ENCODE measurements at regions not wholly inside any gene's neighbourhood (a gene's known extent, or its start where the extent isn't known, plus 50 kb on each side); places are given as distances from the start of the nearest gene placed in this dataset.

GRCh38 chr5:164617290-164617689 is 1111.9 kb downstream of the MAT2B start:
- in situ Hi-C loops (cut with HindIII; ENCODE audit: extremely low pct_ligation_motif_present, low pct_unique_long_range_greater_than_20kb) = no loop called here
- WGBS (ENCODE audit: low lambda C conversion rate) = under 1% methylated on average over 5 of the region's 5 CpGs
- no peak overlapping the region for H3K9ac ChIP-seq (ENCODE audit: insufficient read depth, low read depth, low read length)

GRCh38 chr5:164627021-164627420 is 1121.6 kb downstream of the MAT2B start:
- no TSS peak for BruUV-seq (replicated peaks)
- H3K9ac ChIP-seq (ENCODE audit: insufficient read depth, low read depth, low read length) = no peak overlapping the region

More at GRCh38 chr5:164617290-164617689, 1111.9 kb downstream of the MAT2B start:
- Histone ChIP-seq H3K27me3 (ENCODE audit: control insufficient read depth in 1 of 2, insufficient read depth in 2 of 2, low read length in 2 of 2) (no peaks in the 10 kb centered on the region; a peak in 1 of 5 replicates), H3K79me2 (ENCODE audit: insufficient read depth, low read length) (no peaks in the 10 kb centered on the region), H3K4me3 (replicated peaks in 1 of 3; ENCODE audit: insufficient read depth in 1 of 3, low read depth in 2 of 3, low read length in 3 of 3) (no peak overlapping the region), H2AFZ (ENCODE audit: low read length) (no peak overlapping the region), H3K4me2 (ENCODE audit: low read depth, low read length) (no peak overlapping the region), H3K36me3 (replicated peaks in 1 of 2; ENCODE audit: control insufficient read depth in 1 of 2, insufficient read depth in 2 of 2, low read length in 2 of 2) (no peaks in the 10 kb centered on the region), H3K9me3 (ENCODE audit: low read length) (peaks cover 13% of the 10 kb centered on the region; the same call in 1 of the 2 replicates), H3K4me1 (ENCODE audit: insufficient read depth, low read length) (no peaks in the 10 kb centered on the region), H4K20me1 (ENCODE audit: insufficient read depth, low read length) (no peaks in the 10 kb centered on the region), H3K27ac (ENCODE audit: extremely low read length, insufficient read depth, low read length) (no peak overlapping the region)
- POLR2A ChIA-PET = no interaction called here
- no peak for FAIRE-seq
- no peak for DNase-seq (ENCODE audit: low spot score)
- no peak for ATAC-seq
- CTCF ChIA-PET (ENCODE audit: low intra/inter-chr PET ratio, low total read pairs) = no interaction called here
- no TSS peak for BruUV-seq (replicated peaks)
- TF ChIP-seq MZF1 (CRISPR knock-in tag; IDR thresholded peaks at IDR 0.05; ENCODE audit: borderline replicate concordance) (no peak), NFRKB (IDR thresholded peaks at IDR 0.05) (no peak), ATRX (CRISPR knock-in tag; IDR thresholded peaks at IDR 0.05; ENCODE audit: borderline replicate concordance) (no peak)
- intact Hi-C loops (cut with micrococcal nuclease; ENCODE audit: unreplicated experiment) = no loop called here

More at GRCh38 chr5:164627021-164627420, 1121.6 kb downstream of the MAT2B start:
- intact Hi-C loops (cut with micrococcal nuclease; ENCODE audit: unreplicated experiment) = no loop called here
- DNase-seq (ENCODE audit: low spot score) (no peak), ATAC-seq (no peak), FAIRE-seq (no peak)
- Histone ChIP-seq H3K4me1 (ENCODE audit: insufficient read depth, low read length) (no peaks in the 10 kb centered on the region), H2AFZ (ENCODE audit: low read length) (no peak overlapping the region), H3K4me3 (replicated peaks in 1 of 3; ENCODE audit: insufficient read depth in 1 of 3, low read depth in 2 of 3, low read length in 3 of 3) (no peak overlapping the region), H3K9me3 (ENCODE audit: low read length) (peaks cover 20% of the 10 kb centered on the region), H4K20me1 (ENCODE audit: insufficient read depth, low read length) (no peaks in the 10 kb centered on the region), H3K79me2 (ENCODE audit: insufficient read depth, low read length) (no peaks in the 10 kb centered on the region), H3K27me3 (ENCODE audit: control insufficient read depth in 1 of 2, insufficient read depth in 2 of 2, low read length in 2 of 2) (no peaks in the 10 kb centered on the region), H3K4me2 (ENCODE audit: low read depth, low read length) (no peak overlapping the region), H3K36me3 (replicated peaks in 1 of 2; ENCODE audit: control insufficient read depth in 1 of 2, insufficient read depth in 2 of 2, low read length in 2 of 2) (no peaks in the 10 kb centered on the region), H3K27ac (ENCODE audit: extremely low read length, insufficient read depth, low read length) (no peak overlapping the region)
- TF ChIP-seq HES4 (CRISPR knock-in tag; IDR thresholded peaks at IDR 0.05; ENCODE audit: borderline replicate concordance) (no peak), ZNF431 (CRISPR knock-in tag; IDR thresholded peaks at IDR 0.05; ENCODE audit: borderline replicate concordance, low read depth) (no peak), ZNF775 (CRISPR knock-in tag; IDR thresholded peaks at IDR 0.05; ENCODE audit: borderline replicate concordance) (no peak), REL (CRISPR knock-in tag; conservative IDR thresholded peaks at IDR 0.05) (no peak), GLI4 (CRISPR knock-in tag; IDR thresholded peaks at IDR 0.05; ENCODE audit: borderline replicate concordance) (no peak)
- in situ Hi-C loops (cut with HindIII; ENCODE audit: extremely low pct_ligation_motif_present, low pct_unique_long_range_greater_than_20kb) = no loop called here
- ChIA-PET CTCF (ENCODE audit: low intra/inter-chr PET ratio, low total read pairs) (no interaction called here), POLR2A (no interaction called here)
- 4% methylated on average over 4 of the region's 4 CpGs for WGBS (ENCODE audit: low lambda C conversion rate)
